Posterior vena cava (tissue), 2 donors: ENCODE measurements at regions not wholly inside any gene's neighbourhood (a gene's known extent, or its start where the extent isn't known, plus 50 kb on each side); places are given as distances from the start of the nearest gene placed in this dataset.
"Not testable (repeated sequence)": the region's sequence is repeated elsewhere in the genome, so short reads cannot be mapped to it uniquely, and the experiment has no call there.

Source experiments
- DNase-seq: peaks from one replicate; pipeline ENCODE4 v3.0.0-alpha.2; 2020; ENCODE audit warnings: low spot score
- intact Hi-C, 2 donors: fragments of 100-400 bp; cut with DNase I; formaldehyde crosslinking; loops; one replicate each; pipeline versions ENCODE4 v1.14.1 to v1.14.2; 2022 to 2023
- donor health status: DM: yes; HTN: yes; CAD: no.
- donor health status: DM: yes; HTN: yes; CAD: no.

DNA sequence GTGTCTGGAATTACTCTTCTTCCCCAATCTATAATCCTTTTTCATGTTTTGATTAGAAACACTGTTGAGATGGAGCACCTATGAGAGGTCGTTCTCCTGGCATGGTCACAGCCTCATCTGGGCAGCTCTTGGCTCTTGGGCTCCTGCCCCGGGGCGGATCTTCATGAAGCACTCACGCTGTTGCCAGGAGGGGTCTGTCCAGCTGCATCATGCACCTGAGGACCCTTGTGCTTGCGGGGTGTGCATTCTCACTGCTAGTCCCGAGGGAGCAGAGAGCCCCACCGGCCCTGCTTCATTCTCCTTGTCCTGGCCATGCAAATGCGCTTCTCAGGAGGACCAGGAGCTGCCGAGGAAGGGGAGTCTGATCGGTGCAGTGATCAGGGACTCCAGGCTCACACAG lies 117.6 kb upstream of the S1PR3 start:
- no peak for DNase-seq
- intact Hi-C loops, result loop anchor here in 1 of 2 donors (2.0 kb wide), 1 partner anchor 247 kb away; no protein-coding TSS in a partner anchor

DNA sequence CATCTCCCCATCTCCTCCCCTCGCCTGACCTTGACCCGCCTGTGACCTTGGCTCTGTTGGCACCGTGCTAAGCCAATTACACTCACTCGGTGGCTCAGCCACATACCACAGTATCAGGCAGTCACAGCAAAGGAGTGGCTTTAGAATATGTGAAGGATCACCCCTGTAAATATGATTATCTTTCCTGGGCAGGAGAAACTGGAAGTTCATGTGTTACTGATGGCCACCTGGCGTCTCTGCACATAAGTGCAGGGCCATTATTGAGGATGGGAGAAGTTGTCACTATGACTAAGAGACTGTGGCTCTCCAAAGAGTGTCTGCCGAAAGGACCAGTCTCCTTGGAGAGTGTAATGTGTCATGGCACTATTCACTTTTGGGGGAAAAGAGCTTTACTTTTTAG lies 116.9 kb upstream of the S1PR3 start:
- intact Hi-C loops, result no loop called here
- DNase-seq, result no peak

DNA sequence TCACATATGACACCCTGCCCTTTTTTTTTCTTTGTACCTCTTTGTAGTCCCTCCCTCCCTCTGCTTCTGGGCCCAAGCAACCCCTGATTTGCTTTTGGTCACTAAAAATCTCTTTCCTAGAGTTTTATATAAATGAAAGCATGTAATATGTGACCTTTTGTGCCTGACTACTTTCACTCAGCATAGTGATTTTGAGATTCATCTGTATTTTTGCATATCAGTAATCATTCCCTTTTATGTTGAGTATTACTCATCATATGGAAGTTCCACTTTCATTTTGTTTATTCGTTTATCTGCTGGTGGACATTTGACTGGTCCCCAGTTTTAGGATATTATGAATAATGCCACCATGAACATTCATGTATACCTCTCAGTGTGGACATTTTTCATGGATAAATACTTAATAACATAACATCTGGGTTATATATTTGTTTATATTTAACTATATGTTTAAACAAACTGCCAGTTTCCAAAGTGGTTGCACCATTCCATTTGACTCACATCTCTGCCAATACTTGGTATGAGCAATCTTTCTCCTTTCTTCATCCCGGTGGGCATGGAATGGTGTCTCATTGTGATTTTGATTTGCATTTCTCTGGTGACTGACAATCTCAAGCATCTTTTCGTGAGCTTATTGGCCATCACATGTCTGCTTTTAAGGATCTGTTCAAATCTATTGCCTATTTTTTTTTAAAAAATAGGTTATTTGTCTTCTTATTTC lies 115.7 kb upstream of the S1PR3 start:
- intact Hi-C loops, result no loop called here
- no peak for DNase-seq

DNA sequence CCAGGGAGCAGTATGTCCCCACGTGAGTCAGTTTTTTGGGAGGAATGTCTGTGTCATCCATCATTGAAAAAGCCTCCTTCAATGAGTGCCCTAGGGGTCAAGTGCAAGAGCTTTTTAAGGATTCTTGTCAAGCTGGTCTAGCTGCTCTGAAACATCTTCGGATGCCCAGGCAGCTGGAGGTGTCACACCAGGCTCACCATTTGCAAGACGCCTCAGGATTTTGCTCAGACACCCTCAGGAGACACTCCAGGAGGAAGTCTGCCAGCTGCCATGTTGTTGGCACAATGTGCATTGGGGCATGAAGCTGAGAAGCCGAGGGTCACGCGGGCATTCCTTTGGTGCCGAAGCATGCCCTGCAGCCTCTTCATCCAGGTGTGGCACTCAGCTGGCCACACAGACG lies 111.1 kb upstream of the S1PR3 start:
- intact Hi-C loops, result no loop called here

DNA sequence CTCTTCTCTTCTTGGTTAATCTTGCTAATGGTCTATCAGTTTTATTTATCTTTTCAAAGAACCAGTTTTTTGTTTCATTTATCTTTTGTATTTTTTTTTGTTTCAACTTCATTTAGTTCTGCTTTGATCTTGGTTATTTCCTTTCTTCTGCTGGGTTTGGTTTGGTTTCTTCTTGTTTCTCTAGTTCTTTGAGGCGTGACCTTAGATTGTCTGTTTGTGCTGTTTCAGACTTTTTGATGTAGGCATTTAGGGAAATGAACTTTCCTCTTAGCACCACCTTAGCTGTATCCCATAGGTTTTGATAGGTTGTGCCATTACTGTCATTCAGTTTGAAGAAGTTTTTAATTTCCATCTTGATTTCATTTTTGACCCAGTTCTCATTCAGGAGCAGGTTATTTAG lies 107.0 kb upstream of the S1PR3 start:
- DNase-seq, intact Hi-C loops: not testable (repeated sequence)

More for the DNA sequence above, 111.1 kb upstream of the S1PR3 start:
- no peak for DNase-seq

DNA sequence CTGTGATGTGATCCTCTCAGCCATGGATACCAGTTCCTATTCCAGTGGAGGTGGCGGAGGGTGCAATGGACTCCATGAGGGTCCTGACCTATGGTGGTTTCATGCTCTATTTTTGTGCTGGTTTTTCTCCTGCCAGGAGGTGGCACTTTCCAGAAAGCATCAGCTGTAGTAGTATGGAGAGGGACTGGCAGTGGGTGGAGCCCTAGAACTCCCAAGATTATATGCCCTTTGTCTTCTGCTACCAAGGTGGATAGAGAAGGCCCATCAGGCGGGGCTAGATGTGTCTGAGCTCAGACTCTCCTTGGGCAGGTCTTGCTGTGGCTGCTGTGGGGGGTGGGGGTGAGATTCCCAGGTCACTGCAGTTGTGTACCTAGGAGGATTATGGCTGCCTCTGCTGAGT lies 104.5 kb upstream of the S1PR3 start:
- intact Hi-C loops, result not testable (repeated sequence)

DNA sequence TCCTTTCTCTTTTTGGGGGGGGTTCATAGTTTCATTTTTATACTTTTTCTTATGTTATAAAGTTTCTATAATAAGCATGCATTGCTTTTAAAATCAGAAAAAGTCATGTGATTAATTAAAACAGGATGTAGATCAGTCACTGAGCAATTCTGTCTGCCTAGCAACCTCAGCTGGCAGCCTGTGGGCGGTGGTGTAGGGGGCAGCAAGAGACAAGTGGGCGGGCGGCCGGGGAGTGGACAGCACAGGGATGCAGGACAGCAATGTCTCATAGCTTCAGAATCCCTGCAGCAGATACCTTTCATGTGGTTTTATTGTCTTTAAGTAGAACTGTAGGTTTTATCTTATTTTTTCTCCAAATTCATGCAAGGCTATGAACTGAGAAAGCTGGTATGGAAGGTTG lies 101.9 kb upstream of the S1PR3 start:
- DNase-seq, result no peak
- intact Hi-C loops, result no loop called here

More for the DNA sequence above, 104.5 kb upstream of the S1PR3 start:
- DNase-seq, result not testable (repeated sequence)

DNA sequence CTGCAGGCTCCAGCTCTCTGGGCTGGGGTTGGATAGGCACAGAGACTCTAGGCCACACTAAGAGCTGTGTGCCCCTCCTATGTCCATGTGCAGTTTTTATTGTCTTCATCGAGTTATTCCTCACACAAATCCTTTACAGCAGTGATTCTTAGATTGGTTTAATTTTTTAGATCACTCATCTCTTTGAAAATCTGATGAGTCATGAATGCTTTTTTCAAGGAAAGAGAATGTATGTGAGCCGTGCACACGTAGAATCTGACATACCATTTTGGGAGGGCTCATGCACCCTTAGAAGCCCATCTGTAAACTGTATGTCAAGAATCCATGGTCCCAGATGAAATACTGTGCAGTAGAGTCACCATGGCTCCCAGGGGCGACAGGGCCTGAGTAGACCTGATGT lies 100.7 kb upstream of the S1PR3 start:
- DNase-seq, result no peak
- intact Hi-C loops, result no loop called here

DNA sequence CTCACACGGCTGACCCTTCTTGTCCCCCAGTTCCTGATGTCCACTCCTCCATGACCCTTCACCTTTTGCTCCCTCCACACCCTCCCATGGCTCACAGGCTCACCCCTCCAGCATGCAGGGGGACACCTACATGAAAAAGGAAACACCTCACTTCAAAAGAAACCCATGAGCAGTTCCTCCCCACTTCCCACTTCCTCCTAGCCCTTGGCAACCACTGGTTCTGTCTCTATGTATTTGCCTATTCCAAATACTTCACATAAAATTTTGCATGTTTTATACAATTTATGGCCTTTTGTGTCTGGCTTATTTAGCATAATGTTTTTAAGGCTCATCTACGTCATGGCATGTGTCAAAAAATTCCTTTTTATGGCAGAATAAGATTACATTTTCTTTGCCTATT lies 100.2 kb upstream of the S1PR3 start:
- intact Hi-C loops, result no loop called here
- no peak for DNase-seq

DNA sequence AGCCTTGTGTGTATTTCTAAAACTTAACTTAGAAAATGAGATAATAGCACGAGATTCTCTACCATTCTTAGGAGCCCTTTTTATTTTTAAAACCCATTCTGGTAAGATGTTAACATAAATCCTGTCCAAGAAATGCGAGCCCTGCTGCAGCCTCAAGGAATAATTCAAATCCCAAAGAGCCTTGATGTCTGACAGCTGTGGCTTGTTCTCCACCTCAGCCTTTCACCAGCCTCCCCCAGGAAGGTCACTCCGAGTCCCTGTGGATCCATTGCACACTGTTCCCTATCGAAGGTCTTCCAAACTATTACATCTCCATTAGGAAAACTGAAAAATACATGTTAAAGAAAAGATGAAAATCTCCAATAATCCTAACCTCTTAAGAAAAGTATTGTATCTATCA lies 98.5 kb upstream of the S1PR3 start:
- no peak for DNase-seq
- intact Hi-C loops, result no loop called here

DNA sequence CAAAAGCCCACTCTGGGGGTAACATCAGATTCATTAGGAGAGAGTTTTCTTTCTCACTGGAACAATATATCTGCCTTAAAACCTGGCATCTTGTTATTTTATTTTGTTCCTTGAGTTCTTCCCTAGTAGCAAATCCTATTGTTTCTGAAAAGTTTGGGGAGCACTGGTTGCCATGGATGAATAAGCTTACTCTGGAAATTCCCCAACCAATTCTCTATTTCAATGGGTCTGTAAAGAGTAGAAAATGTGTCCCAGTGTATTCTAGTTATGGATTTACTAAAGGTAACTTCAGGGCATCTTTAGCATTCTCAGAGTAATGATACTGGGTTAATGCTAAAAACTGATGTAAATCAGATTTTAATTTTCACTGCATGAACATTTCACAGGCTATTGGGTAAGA lies 94.2 kb upstream of the S1PR3 start:
- DNase-seq, result no peak
- intact Hi-C loops, result no loop called here

DNA sequence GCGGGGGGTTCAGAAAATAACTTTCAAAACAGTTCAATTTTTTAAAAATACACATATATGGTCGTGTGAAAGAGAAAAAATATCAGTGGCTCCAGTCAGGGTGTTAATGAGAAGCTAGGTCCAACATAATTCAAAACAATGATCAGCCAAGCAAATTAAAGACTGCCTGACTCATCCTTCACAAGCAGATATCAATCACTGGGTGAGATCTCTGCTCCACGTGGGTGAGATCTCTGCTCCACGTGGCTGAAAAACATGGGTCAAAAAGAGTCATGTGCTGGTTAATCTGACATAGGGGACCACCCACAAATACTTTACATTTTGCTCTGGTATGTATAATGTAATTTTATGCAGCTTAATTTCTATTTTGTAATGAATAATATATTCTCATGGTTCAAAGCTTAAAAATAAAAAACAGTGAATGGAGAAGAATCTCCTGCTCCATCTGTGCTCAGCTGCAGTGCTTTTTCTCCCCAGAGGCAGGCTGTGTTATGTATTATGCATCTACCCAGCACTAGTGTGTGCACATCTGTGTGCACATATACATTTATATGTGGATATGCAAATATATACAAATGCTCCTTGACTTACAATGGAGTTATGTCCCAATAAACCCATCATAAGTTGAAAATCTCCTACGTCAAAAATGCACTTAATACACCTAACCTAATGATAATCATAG lies 93.1 kb upstream of the S1PR3 start:
- no peak for DNase-seq
- intact Hi-C loops, result no loop called here

DNA sequence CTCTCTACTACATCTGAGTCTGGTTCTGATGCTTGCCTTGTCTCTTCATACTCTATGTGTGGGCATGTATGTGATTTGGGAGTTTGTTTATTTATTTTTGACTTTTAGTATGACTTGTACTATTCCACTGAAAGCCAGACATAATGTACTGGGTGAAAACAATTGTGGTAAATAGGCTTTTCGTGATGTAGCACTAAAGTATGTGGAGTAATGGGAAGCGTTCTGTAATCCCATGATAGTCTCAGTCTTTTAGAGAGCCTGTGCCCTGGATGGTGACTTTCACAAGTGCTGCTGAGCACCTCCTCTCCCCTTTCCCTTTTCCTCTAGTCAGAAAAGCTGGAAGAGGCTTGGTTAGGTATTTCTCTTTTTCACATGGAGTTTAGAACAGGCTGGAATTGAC lies 85.8 kb upstream of the S1PR3 start:
- DNase-seq, result no peak
- intact Hi-C loops, result no loop called here

DNA sequence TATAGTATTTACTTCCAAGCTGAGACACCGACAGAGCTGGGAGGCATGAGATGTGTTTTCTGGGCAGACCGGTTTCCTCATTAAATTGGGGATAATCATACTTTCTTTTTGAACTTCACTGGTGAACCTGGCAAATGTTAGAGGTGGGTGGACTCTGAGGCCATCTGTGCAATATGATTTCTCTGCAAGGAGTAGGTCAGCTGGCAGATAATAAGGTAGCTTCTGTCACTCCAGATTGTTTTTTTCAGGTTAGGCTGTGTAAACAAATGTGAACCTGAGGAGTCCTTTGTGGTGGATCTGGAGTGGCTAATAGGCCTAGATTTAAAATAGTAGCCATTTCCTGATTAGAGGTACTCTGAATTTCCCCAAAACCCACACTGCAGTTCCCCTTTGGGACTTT lies 75.4 kb upstream of the S1PR3 start:
- DNase-seq, result no peak
- intact Hi-C loops, result loop anchor here in 1 of 2 donors (5.0 kb wide), 1 partner anchor 279 kb away; no protein-coding TSS in a partner anchor

DNA sequence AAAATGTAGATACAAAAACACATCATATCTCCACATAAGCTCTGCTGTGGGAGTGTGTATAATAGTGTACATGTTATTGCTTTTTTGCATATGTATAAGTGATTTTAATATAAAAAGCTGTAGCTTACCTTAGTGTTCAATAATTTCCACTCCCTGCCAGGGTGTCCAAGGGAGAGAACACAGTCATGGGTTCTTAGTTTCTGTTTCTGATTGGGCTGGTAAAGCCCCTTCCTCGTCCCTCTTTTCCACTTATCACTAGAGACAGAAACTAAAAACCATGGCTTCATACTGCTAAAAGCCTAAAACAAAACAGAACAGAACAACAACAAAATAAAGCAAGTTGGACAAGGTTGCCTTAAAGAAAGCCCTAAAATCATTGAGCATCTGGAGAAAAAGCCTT lies 74.4 kb upstream of the S1PR3 start:
- DNase-seq, result no peak
- intact Hi-C loops, result loop anchor here in 1 of 2 donors (5.0 kb wide), 1 partner anchor 280 kb away; no protein-coding TSS in a partner anchor

DNA sequence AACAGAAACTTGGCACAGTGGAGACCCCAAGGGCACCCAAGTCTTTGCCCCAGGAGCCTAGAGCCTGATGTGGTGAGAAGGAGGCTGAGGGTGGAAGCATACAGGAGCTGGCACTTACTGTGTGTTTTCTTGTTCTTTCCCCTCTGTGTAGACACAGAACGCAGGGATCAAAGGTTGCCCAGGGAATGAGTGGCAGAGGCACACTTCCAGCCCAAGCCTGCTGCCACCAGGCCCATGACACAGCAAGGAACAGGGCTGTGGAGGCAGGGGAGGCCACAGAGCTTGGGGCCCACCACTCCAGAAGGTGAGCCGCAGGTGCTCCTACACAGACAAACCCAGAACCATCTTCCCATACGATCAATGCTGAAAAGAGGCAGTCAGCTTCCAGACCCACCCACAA lies 73.9 kb upstream of the S1PR3 start:
- no peak for DNase-seq
- intact Hi-C loops, result loop anchor here in 1 of 2 donors (5.0 kb wide), 1 partner anchor 280 kb away; no protein-coding TSS in a partner anchor

DNA sequence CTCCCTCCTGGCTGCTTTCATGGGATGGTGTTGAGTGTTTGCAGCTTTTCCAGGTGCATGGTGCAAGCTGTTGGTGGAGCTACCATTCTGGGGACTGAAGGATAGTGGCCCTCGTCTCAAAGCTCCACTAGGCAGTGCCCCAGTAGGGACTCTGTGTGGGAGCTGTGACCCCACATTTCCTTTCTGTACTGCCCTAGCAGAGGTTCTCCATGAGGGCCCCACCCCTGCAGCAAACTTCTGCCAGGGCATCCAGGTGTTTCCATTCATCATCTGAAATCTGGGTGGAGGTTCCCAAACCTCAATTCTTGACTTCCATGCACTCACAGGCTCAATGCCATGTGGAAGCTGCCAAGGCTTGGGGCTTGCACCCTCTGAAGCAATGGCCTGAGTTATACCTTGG lies 72.7 kb upstream of the S1PR3 start:
- intact Hi-C loops, result loop anchor here in 1 of 2 donors (5.0 kb wide), 1 partner anchor 281 kb away; no protein-coding TSS in a partner anchor
- not testable (repeated sequence) for DNase-seq

DNA sequence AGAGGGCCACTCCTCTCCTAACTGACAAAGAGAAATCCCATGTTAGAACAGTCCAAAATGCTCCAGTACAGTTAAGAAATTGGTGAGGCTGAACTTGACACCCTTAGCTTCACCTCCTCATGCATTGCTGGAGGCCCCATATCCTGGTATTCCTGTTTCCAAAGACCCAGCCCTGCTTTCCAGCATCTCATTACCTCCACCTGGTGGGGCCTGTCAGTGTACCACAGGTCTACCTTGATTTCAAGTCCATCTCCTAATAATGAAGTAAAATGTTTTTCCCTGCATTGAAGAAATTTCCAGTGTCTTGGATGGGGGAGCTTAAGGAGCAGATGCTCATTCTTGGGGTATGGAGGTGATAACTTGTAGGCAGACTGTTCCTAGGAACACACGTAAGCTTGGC lies 70.6 kb upstream of the S1PR3 start:
- DNase-seq, result no peak
- intact Hi-C loops, result no loop called here

DNA sequence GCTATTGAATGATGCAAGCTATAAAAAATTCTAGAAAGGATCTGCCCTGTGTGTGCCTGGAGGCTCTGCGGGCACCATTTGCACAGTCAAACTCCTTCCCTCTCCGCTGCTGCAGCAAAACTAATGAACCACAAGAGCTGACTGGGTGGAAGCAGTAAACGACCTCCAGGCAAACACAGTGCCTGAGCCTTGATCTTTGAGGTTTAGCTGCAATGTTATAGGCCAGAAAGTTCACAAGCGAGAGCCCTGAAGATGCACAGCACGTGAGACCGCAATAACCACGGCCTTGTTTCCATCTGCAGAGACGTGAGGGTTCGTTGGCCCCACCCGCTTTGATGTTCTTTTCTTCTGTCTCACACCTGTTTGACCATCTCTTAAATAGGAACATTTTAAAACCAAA lies 69.2 kb upstream of the S1PR3 start:
- DNase-seq, result no peak
- intact Hi-C loops, result no loop called here

DNA sequence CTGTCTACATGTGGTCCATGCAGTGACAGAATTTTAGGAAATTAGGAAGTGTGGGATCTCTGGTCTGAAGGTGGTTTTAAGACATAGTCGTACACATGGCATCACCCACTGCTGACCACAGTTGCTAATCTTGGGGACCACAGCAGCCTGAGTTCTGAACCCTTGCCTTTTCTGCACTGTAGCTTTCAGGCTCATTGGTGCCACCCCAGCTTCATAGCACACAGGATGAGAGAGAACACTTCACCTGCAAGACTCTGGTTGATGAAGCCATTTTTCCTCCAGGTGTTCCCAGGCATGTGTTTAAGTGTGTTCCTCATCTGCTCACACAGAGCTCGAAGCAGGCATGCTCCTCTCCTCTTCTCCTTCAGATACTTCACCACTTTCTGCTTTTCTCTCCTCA lies 68.2 kb upstream of the S1PR3 start:
- no peak for DNase-seq
- intact Hi-C loops, result no loop called here
